ENCODE measurements at regions not wholly inside any gene's neighbourhood (a gene's known extent, or its start where the extent isn't known, plus 50 kb on each side); places are given as distances from the start of the nearest gene placed in this dataset.

DNA sequence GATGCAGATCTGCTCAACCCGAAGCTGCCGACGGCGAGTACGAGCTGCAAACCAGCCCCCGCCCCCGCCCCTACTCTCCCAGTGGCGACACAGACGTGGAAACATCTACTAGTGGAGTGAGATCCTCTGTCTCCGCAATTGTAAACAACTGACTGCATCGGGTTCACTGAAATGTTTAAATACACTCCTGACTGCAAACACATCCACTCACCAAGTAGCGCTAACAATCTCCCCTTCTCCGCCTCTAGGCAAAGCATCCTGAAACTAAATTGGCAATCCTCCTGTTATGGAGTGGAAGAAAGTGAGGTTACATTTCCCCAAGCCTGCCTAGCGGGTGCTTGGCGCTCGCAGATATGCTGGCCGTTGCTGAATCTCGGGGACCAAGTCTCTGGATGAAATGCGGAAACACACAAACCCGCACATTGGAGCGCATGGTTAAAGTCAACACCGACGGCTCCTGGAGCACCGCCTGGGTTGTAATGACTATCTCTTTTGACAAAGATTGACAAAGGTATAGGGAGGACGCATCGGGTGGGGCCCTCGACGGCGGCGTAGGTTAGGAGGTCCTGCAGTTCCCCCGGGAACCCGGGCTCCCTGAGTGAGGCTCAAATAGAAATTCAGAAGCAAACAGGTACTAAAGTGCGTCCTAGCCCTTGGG is 117.0 kb upstream of the TEX13C start:
- no peaks in the 10 kb centered on the region for H3K9me3 ChIP-seq
- no peak for DNase-seq (ENCODE audit: extremely low spot score)
- 30% methylated on average over 31 of the region's 33 CpGs for WGBS
- TF ChIP-seq POLR2A (IDR thresholded peaks at IDR 0.05; ENCODE audit: low read depth) (no peak), CTCF (IDR thresholded peaks at IDR 0.05) (no peak), POLR2AphosphoS5 (IDR thresholded peaks at IDR 0.05) (no peak)
- no peaks in the 10 kb centered on the region for H3K27me3 ChIP-seq
- H3K4me1 ChIP-seq: no peaks in the 10 kb centered on the region
- peak overlapping the region; percentile 79 to 85 (median 80) for H3K27ac ChIP-seq (replicated peaks in 1 of 4)
- H3K4me3 ChIP-seq: peak overlapping the region; percentile 54 to 62 (median 60)
- intact Hi-C loops (cut with DNase I): no loop called here
- no peaks in the 10 kb centered on the region for H3K36me3 ChIP-seq

GRCh38 chrX:125203365-125203736 is 116.3 kb upstream of the TEX13C start:
- Histone ChIP-seq H3K4me3 (peak overlapping the region; percentile 54 to 62 (median 60)), H3K27me3 (no peaks in the 10 kb centered on the region), H3K36me3 (no peaks in the 10 kb centered on the region), H3K27ac (replicated peaks in 1 of 4) (peak overlapping the region; percentile 79 to 85 (median 80)), H3K4me1 (no peaks in the 10 kb centered on the region), H3K9me3 (no peaks in the 10 kb centered on the region)
- intact Hi-C loops (cut with DNase I): no loop called here
- no CpG with 5 or more reads among the region's 25 CpGs for WGBS
- no peak for DNase-seq (ENCODE audit: extremely low spot score)
- TF ChIP-seq POLR2AphosphoS5 (IDR thresholded peaks at IDR 0.05): no peak
- no peak for TF ChIP-seq POLR2A (IDR thresholded peaks at IDR 0.05; ENCODE audit: low read depth)
- no peak for TF ChIP-seq CTCF (IDR thresholded peaks at IDR 0.05)
- TF ChIP-seq EP300 (IDR thresholded peaks at IDR 0.05): no peak

- Histone ChIP-seq H3K4me1 (no peaks in the 10 kb centered on the region), H3K27ac (replicated peaks in 1 of 4) (peak overlapping the region; percentile 79 to 85 (median 80)), H3K36me3 (no peaks in the 10 kb centered on the region), H3K9me3 (no peaks in the 10 kb centered on the region), H3K4me3 (peak overlapping the region; percentile 54 to 62 (median 60)), H3K27me3 (no peaks in the 10 kb centered on the region)
- DNase-seq (ENCODE audit: extremely low spot score): no peak
- WGBS: 27% methylated on average over 36 of the region's 63 CpGs
- intact Hi-C loops (cut with DNase I): no loop called here
- TF ChIP-seq CTCF (IDR thresholded peaks at IDR 0.05) (no peak), POLR2AphosphoS5 (IDR thresholded peaks at IDR 0.05) (peak in 1 of 2 donors; percentile 67), POLR2A (IDR thresholded peaks at IDR 0.05; ENCODE audit: low read depth) (no peak), EP300 (IDR thresholded peaks at IDR 0.05) (no peak)
Measured at GRCh38 chrX:125203737-125204578, 115.7 kb upstream of the TEX13C start.

GRCh38 chrX:125204681-125205132 is 115.0 kb upstream of the TEX13C start:
- TF ChIP-seq POLR2AphosphoS5 (IDR thresholded peaks at IDR 0.05) (no peak), CTCF (IDR thresholded peaks at IDR 0.05) (no peak), POLR2A (IDR thresholded peaks at IDR 0.05; ENCODE audit: low read depth) (no peak), EP300 (IDR thresholded peaks at IDR 0.05) (no peak)
- peak overlapping the region; percentile 79 to 85 (median 80) for H3K27ac ChIP-seq (replicated peaks in 1 of 4)
- H3K4me1 ChIP-seq: no peaks in the 10 kb centered on the region
- intact Hi-C loops (cut with DNase I): no loop called here
- WGBS: 38% methylated on average over 21 of the region's 22 CpGs
- DNase-seq (ENCODE audit: extremely low spot score): no peak
- peak overlapping the region; percentile 54 to 62 (median 60) for H3K4me3 ChIP-seq
- no peaks in the 10 kb centered on the region for H3K9me3 ChIP-seq
- no peaks in the 10 kb centered on the region for H3K36me3 ChIP-seq
- H3K27me3 ChIP-seq: no peaks in the 10 kb centered on the region
